Fibroblast of lung (primary cell): ENCODE measurements at regions not wholly inside any gene's neighbourhood (a gene's known extent, or its start where the extent isn't known, plus 50 kb on each side); places are given as distances from the start of the nearest gene placed in this dataset.

ENCODE experiments used
- DNase-seq, 2 donors: peaks; one replicate each; pipeline versions ENCODE4 v3.0.0 to v3.0.0-alpha.2; 2010; ENCODE audit warnings: low read depth in 2 of 2
- H2AFZ ChIP-seq: 2 replicates; pipeline ENCODE4 v1.5.1; 2012; ENCODE audit warnings: low read length, control low read depth, inconsistent platforms
- H3K27ac ChIP-seq: 2 replicates; pipeline ENCODE4 v1.5.1; 2011; ENCODE audit warnings: low read length, control low read depth; ENCODE audit not compliant: insufficient read depth
- H3K27me3 ChIP-seq: 2 replicates; pipeline ENCODE4 v1.5.1; 2011; ENCODE audit warnings: mild to moderate bottlenecking, low read length; ENCODE audit not compliant: control insufficient read depth, insufficient read depth
- H3K36me3 ChIP-seq: 2 replicates; pipeline ENCODE4 v1.5.1; 2011; ENCODE audit warnings: low read length; ENCODE audit not compliant: control insufficient read depth, insufficient read depth
- H3K4me1 ChIP-seq: 2 replicates; pipeline ENCODE4 v1.5.1; 2011; ENCODE audit warnings: low read length; ENCODE audit not compliant: control insufficient read depth, insufficient read depth; ENCODE audit errors: extremely low read depth
- H3K4me2 ChIP-seq: 2 replicates; pipeline ENCODE4 v1.5.1; 2011; ENCODE audit warnings: low read length, control low read depth; ENCODE audit not compliant: insufficient read depth; ENCODE audit errors: extremely low read depth
- H3K4me3 ChIP-seq, 4 experiments: fragments of 200-600 bp in 1 of 4; sonication (generic) in 1 of 4; replicated peaks in 1 of 4; 2 replicates each; pipeline ENCODE4 v1.5.1; 2011 to 2016; ENCODE audit warnings: low read length in 4 of 4, low read depth in 3 of 4, mild to moderate bottlenecking in 3 of 4, control low read depth in 2 of 4, inconsistent platforms in 1 of 4, mixed read lengths in 1 of 4; ENCODE audit not compliant: insufficient read depth in 1 of 4; ENCODE audit errors: control extremely low read depth in 1 of 4
- H3K79me2 ChIP-seq: 2 replicates; pipeline ENCODE4 v1.5.1; 2012; ENCODE audit warnings: mild to moderate bottlenecking, low read length, inconsistent platforms; ENCODE audit not compliant: control insufficient read depth, insufficient read depth
- H3K9ac ChIP-seq: 2 replicates; pipeline ENCODE4 v1.5.1; 2011; ENCODE audit warnings: mild to moderate bottlenecking, low read length, control low read depth; ENCODE audit not compliant: insufficient read depth
- H3K9me3 ChIP-seq: 2 replicates; pipeline ENCODE4 v1.5.1; 2012; ENCODE audit warnings: low read depth, low read length; ENCODE audit not compliant: control insufficient read depth, insufficient read depth
- H4K20me1 ChIP-seq: 2 replicates; pipeline ENCODE4 v1.5.1; 2011; ENCODE audit warnings: low read length; ENCODE audit not compliant: control insufficient read depth, insufficient read depth; ENCODE audit errors: extremely low read depth
- CTCF ChIP-seq, 2 donors: IDR thresholded peaks in 1 of 2; conservative IDR thresholded peaks in 1 of 2; 1 replicate in 1 of 2; 2 replicates in 1 of 2; pipeline ENCODE4 v1.5.1; 2011 to 2012; ENCODE audit warnings: low read length in 2 of 2, control low read depth in 1 of 2, inconsistent platforms in 1 of 2, low read depth in 1 of 2, mild to moderate bottlenecking in 1 of 2
- EZH2 ChIP-seq: IDR thresholded peaks from 2 replicates; pipeline ENCODE4 v1.5.1; 2012; ENCODE audit warnings: low read length, control low read depth, mild to moderate bottlenecking; ENCODE audit errors: missing control alignments

- TF ChIP-seq CTCF (conservative IDR thresholded peaks at IDR 0.05 in 1 of 2, IDR thresholded peaks at IDR 0.05 in 1 of 2; ENCODE audit: low read depth in 1 of 2, low read length in 2 of 2) (no peak), EZH2 (no peak)
- H3K36me3 ChIP-seq = no peaks in the 10 kb centered on the region
- H3K4me1 ChIP-seq = no peaks in the 10 kb centered on the region
- no peak overlapping the region for H2AFZ ChIP-seq
- H4K20me1 ChIP-seq = no peaks in the 10 kb centered on the region
- no peak overlapping the region for H3K27ac ChIP-seq
- H3K4me3 ChIP-seq = no peak overlapping the region
- H3K9ac ChIP-seq = no peak overlapping the region
- H3K79me2 ChIP-seq = no peaks in the 10 kb centered on the region
- no peaks in the 10 kb centered on the region for H3K27me3 ChIP-seq
- H3K4me2 ChIP-seq = no peak overlapping the region
- H3K9me3 ChIP-seq = no peaks in the 10 kb centered on the region
- no peak for DNase-seq
Measured at GRCh38 chr4:135204311-135204710, 1002.7 kb upstream of the PABPC4L start.

- Histone ChIP-seq H3K9ac (no peak overlapping the region), H3K4me2 (no peak overlapping the region), H3K79me2 (no peaks in the 10 kb centered on the region), H3K27me3 (no peaks in the 10 kb centered on the region), H3K9me3 (no peaks in the 10 kb centered on the region), H4K20me1 (no peaks in the 10 kb centered on the region), H2AFZ (no peak overlapping the region), H3K4me3 (no peak overlapping the region), H3K27ac (no peak overlapping the region), H3K36me3 (no peaks in the 10 kb centered on the region), H3K4me1 (no peaks in the 10 kb centered on the region)
- peak in 1 of 2 donors; percentile 80 for DNase-seq
- TF ChIP-seq EZH2 (no peak), CTCF (conservative IDR thresholded peaks at IDR 0.05 in 1 of 2, IDR thresholded peaks at IDR 0.05 in 1 of 2; ENCODE audit: low read depth in 1 of 2, low read length in 2 of 2) (no peak)
Measured at GRCh38 chr4:135201081-135201480, 999.5 kb upstream of the PABPC4L start.

GRCh38 chr4:135197641-135198040 lies 996.1 kb upstream of the PABPC4L start:
- TF ChIP-seq CTCF (conservative IDR thresholded peaks at IDR 0.05 in 1 of 2, IDR thresholded peaks at IDR 0.05 in 1 of 2; ENCODE audit: low read depth in 1 of 2, low read length in 2 of 2) (no peak), EZH2 (no peak)
- Histone ChIP-seq H3K27me3 (no peaks in the 10 kb centered on the region), H3K36me3 (no peaks in the 10 kb centered on the region), H3K27ac (no peak overlapping the region), H3K4me1 (peaks cover 3% of the 10 kb centered on the region), H3K79me2 (no peaks in the 10 kb centered on the region), H3K4me2 (no peak overlapping the region), H2AFZ (no peak overlapping the region), H3K4me3 (no peak overlapping the region), H4K20me1 (no peaks in the 10 kb centered on the region), H3K9me3 (no peaks in the 10 kb centered on the region), H3K9ac (no peak overlapping the region)
- no peak for DNase-seq
